ENCODE measurements at regions not wholly inside any gene's neighbourhood (a gene's known extent, or its start where the extent isn't known, plus 50 kb on each side); places are given as distances from the start of the nearest gene placed in this dataset.

DNA sequence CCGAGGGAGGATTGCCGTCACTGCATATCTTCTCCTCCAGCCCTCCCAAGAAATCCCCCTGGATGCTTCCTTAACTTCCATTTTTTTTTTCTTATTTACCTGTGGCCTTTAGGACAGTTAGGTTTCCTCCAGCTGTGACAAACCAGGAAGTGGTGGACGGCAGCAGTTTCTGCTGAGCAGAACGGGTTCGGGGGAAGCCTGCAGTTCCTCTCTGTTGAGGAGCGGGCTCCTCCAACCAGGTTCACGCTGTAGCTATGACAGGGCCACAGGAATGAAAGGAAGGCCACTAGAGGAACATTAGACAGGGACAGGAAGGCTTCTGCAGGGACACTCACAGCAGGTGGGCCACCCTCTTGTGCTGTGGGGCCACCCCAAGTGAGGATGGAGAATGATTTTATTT is 76.7 kb upstream of the SYK start:
- TF ChIP-seq, protein P1, sequence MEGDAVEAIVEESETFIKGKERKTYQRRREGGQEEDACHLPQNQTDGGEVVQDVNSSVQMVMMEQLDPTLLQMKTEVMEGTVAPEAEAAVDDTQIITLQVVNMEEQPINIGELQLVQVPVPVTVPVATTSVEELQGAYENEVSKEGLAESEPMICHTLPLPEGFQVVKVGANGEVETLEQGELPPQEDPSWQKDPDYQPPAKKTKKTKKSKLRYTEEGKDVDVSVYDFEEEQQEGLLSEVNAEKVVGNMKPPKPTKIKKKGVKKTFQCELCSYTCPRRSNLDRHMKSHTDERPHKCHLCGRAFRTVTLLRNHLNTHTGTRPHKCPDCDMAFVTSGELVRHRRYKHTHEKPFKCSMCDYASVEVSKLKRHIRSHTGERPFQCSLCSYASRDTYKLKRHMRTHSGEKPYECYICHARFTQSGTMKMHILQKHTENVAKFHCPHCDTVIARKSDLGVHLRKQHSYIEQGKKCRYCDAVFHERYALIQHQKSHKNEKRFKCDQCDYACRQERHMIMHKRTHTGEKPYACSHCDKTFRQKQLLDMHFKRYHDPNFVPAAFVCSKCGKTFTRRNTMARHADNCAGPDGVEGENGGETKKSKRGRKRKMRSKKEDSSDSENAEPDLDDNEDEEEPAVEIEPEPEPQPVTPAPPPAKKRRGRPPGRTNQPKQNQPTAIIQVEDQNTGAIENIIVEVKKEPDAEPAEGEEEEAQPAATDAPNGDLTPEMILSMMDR (IDR thresholded peaks at IDR 0.05): no peak
- TF ChIP-seq POLR2A (IDR thresholded peaks at IDR 0.05): no peak

Measured in adrenal gland (tissue), 5 donors.